HG03103 (cell line): ENCODE measurements at regions not wholly inside any gene's neighbourhood (a gene's known extent, or its start where the extent isn't known, plus 50 kb on each side); places are given as distances from the start of the nearest gene placed in this dataset.

Source experiments
- ATAC-seq: cut with Tn5 transposase; IDR thresholded peaks from one replicate; pipeline ENCODE4 v1.9.1; 2021; ENCODE audit warnings: low read depth; ENCODE audit not compliant: unreplicated experiment

DNA sequence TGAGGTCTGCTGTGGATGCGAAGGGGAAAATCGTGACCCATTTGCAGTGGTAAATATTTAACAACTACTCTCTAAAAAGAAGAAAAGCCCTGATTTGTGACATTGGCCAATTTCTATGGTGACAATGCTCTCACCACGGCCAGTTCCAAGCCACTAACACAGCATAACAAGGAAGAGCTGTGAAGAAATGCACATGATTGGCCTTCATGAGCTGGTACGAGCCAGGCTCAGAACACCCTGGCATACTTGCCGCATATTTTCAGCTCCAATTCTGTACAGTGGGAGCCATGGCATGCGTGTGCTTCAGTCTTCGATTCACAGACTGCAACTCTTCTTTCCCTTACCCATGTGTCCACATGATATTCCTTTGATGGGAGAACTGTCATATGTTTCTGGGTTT is 363.9 kb upstream of the CDH5 start:
- no peak for ATAC-seq

DNA sequence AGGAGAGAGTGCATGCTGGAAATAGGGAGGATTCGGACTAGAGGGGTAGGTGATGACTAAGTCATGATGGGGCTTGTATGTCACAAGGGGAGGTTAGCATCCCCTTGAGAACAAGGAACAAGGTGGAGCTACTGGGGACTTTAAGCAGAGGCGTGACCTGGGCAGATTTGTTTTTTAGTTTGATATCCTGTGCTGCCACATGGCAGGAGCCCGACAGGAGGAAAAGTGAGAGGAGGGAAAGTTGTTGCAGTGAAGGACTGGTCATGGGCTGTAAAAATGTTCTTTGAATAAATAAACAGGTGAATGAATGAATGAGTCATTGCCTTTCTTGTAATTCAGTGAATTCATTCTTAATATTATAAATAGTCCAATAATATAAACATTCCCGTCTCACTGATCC is 365.1 kb upstream of the CDH5 start:
- no peak for ATAC-seq

DNA sequence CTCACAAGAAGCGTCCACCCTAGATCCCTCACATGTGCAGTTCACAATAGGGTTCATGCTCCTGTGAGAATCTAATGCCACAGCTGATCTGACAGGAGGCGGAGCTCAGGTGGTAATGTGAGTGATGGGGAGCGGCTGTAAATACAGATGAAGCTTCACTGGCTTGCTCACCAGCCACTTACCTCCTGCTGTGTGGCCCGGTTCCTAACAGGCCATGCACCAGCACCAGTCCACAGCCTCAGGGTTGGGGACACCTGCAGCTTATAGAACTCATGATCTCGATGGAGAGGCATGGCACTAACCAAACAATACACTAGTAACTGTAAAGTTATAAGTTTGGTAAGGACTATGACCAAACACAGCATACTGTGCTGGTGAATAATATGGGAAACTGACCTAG is 368.0 kb upstream of the CDH5 start:
- no peak for ATAC-seq

DNA sequence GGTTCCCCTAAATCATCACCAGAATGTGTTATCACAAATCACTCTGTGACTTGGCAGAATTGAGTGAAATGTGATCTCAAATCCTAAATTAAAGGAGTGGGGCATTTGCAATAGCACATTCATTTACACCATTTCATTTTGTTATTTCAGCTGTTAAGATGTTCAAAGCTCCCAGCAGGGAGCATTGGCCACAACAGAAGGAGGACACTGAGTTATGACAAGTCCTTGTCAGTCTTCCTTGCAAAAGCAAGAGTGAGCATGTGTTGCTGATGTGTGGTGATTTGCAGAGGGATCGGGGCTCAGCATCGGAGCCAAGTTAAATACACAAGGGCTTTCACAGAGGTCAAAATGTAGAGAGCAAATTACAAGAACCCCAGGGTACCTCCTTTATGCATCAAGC is 372.2 kb upstream of the CDH5 start:
- ATAC-seq: no peak

DNA sequence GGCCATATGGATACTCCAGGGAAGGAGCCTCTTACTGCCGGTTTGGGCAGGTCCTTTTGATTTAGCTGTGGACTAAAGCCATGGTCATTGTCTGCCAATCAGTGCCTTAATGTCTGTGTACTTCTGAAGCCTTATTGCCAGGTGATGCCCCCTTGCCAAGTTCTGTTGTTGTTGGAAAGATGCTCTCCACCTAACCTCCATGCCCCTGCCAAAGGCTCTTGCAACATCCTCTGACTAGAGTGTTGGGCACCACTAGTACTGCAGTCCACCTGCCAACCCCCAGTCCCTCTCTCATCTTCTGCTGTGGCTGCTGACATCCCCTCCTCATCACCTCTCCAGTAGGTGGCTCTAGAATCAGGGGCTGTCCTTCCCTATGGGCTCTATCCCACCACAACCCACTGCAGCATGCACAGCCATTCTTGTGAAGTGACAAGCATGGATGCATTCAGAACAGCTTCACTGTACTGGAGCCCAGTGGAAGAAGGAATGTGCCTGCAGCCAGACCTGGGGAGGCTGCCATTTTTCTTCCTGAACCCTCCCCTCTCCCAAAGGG is 375.3 kb upstream of the CDH5 start:
- no peak for ATAC-seq

DNA sequence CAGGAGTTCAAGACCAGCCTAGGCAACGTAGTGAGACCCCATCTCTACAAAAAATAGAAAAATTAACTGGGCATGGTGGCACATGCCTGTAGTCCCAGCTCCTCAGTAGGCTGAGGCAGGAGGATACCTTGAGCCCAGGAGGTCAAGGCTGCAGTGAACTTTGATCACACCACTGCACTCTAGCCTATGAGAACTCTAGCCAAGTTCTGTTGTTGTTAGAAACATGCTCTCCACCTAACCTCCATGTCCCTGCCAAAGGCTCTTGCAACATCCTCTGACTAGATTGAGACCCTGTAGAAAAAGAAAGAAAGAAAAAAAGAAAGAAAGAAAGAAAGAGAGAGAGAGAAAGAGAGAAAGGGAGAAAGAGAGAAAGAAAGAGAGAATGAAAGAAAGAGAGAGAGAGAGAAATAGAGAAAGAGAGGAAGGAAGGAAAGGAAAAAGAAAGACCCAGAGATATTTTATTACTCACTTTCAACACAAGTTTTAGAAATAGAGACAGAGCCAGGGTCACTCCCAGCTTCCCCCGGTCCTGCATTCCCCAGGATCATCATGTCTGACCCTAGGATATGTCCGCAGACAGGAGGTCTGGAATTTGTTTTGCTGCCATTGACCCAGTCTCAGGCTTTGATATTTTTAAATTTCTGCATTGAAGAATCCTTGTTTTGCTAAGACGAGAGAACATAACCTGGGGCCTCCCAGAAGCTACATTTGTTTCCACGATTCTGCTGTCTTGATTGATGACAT is 376.5 kb upstream of the CDH5 start:
- no peak for ATAC-seq

DNA sequence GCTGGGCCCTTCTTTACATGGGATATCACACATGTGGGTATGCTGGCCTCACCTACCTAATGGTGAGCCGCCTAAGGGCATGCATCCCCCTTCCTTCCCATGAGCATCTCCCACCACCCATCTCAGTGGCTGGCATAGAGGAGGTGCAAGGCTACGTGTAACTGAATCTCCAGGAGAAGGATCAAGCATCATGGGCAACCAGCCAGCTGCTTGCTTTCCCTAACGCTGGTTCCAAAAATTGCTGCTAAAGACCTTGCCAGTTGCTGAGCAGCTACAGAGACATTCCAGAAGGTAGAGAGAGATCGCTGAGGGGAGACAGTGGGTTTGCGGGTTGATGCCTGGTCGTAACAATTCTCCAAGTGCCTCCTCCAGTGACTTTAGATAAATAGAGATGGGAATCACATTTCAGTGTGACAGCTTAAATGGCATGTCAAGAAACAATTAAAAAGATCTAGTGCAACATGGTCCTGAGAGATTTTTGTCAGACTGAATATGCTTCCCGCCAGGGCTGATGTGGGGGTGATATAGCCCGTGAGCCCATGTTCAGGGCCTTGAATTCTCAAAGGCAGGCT is 378.4 kb upstream of the CDH5 start:
- no peak for ATAC-seq

DNA sequence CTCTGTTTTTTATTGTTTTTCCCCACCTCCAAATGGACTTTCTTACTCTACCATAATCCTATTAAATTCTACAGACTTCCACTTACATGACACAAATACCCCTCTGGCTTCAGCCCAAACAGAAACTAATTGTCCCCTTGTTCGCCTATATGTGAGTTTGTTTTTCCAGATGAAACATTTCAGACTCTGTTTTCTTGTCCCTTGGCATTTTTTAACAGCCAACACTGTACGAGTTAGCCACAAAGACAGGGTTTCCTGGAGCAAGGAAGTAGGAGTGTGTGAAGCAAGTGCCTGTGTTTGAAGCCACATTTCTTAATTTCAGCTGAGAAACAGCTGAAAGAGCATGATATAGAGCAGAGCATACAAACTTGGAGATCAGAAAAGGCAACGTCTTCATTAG is 382.2 kb upstream of the CDH5 start:
- no peak for ATAC-seq

DNA sequence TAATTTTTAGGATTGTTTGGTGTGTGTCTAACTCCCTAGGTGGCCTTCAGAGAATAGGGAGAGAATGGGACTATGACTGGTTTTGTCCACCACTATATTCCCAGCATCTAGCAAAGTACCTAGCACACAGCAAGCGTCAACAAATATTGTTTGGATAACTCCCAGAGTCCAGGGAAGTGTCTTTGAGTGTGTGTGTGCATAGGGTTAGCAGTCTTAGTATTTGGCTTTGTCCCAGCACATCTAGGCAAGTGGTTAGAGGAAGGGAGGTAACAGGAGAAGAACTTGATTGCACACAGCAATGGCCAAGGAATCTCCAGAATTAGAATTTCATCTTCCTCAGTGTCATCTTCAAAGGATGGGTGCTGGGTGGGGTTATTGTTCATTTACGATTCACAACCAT is 385.4 kb upstream of the CDH5 start:
- ATAC-seq: no peak

DNA sequence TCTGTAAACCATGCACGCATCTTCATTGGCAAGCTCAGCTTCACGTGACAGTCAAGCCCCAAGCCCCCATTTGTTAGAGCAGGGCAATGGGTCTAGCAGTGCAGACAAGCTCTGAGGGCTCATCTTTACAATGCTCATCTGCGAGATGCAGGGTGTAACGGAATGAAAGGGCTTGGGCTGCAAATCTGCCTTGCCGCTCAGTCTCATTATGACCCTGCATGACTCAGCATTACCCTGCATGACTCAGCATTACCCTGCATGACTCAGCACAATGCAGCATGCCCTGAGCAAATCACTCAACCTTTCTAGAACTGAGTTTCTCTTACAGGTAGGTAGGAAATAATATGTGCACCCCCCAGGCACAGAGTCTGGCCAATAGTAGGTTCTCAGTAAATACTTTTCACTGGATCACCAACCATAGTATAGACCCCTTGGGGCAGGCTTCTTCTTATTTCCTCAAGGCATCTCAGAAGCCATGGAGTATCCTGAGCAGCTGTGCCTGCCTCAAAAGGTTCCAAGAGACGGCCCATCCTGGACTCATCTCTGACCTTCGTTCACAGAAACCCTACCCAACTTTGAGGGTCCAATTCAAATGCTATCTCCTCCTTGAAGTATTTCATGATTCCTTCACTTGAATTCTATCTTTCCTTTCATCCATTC is 391.3 kb upstream of the CDH5 start:
- no peak for ATAC-seq

DNA sequence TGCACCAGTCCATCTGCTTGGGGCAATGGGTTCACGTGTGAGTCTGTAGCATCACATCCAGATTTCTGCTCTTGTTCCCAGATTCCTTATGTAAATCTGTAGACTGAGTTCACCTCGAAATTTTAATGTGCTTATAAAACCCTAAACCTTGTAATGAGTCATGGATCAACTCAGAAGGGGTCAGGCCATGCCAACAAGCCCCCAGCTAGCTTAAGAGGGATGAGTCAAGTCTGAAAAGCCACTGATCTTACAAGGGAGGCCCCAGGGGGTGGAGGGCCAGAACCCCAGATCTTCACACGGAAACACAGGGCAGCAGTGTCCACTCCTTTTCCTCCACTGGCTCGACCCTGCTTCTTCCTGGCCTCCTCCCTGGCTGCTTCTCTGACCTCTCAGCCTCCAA is 399.1 kb upstream of the CDH5 start:
- no peak for ATAC-seq

DNA sequence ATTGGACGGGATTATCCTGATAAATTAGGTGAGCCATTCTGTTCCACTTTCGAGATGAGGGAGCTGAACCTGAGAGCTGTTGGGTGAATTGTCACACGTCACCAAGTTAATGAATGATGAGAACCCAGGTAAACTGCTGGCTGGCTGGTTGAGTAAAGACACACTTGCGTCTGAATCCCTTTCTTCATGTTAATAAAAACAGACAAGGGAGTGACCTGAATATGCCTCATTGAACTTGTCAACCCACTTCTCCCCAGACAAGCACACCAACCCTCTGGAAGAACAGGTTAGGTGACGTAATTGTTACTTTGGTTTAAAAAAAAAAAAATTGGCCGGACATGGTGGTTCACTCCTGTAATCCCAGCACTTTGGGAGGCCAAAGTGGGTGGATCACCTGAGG is 400.9 kb upstream of the CDH5 start:
- ATAC-seq: no peak

DNA sequence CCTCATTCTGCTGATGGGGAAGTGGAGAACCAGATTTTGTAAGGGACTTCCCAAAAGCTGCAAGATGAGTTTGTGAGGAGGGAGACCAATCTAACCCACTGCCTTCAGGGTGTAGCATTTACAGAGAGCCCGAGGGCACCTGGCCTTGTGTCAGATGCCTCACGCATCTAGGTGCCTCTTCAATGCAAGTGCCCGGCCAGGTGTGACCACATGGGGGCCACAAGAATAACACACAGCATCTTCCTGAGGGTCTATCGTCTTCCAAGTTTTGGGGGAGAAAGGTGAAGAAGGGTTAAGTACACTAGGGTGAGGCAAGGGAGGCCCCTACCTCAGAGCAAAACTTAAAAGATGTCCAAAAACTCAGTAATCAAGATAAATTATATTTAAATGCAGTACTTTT is 401.7 kb upstream of the CDH5 start:
- ATAC-seq: no peak

DNA sequence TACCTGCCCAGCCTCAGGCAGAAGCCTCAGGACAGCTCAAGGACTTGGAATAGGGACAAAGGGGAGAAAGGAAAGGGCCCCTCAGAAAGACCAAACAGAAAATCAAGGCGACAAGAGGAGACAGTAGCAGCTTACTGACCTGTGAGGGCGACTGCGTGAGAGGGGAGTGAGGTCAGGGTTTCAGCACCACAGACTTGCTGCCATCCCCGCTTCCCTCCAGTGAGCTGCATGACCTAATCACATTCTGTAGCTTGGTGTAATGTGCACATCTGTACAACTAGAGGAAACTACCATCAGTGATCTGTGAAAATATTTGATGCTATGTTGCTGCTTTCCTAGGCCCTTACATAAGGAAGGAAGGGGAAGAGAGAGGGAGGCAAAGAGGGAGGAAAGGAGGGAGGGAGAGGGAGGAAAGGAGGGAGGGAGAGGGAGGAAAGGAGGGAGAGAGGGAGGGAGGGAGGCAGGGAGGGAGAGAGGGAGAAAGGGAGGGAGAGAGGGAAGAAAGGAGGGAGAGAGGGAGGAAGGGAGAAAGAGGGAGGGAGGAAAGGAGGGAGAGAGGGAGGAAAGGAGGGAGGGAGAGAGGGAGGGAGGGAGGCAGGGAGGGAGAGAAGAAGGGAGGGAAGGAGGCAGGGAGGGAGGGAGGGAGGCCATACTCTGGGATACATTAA is 404.9 kb upstream of the CDH5 start:
- ATAC-seq: no peak

DNA sequence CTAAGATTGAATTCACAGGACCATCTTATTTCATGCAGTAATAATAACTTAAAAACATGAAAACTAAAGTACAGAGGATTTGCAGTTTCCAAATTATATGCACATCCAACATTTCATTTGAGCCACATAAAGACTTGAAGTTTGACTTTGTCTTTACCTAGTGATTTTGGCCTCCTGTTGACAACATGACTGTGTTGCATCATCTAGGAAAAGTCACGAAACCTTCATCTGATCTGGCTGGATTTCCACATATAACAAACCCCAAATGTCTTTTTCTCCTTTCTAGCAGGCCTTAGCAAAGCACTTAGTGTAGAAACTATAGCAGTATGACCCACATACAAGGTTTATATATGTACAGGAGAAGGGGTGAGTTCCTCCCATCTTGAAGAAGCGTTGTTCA is 406.5 kb upstream of the CDH5 start:
- no peak for ATAC-seq

DNA sequence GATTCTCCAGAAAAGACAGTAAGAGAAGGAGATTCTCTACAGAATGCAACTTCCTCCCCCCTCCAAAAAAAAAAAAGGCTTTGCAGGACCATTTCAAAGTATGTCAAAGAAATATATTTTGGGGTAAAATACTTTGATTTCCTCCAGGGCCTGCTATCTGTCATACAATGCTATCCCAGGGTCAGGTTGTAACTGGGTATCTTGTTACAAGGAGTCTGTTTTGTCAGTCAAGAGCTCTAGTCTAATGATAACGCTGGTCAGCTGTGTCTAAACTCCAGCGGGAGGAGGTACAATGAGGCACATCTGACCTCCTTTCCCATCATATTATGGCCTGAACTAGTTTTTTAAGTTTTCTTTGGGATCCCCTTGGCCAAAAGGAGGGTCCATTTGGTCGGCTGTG is 408.4 kb upstream of the CDH5 start:
- ATAC-seq: no peak

DNA sequence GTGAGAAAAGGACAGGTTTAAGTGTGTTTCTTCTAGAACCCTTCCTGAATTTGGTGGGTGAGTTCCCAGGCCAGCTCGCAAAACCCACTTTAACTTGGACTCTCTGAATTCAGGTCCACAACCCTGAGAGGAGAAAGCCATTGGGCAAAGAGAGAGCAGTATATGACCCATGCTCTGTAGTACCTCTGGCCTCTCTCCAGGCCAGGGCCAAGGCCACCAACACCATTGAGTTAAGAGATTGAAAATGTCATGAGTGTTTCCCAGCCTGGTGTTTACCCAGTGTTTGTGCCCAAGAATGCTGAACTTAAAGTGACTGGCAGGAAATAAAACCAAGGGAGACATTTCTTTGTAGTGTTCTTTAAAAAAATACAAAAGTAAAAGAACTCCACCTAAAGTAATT is 410.4 kb upstream of the CDH5 start:
- ATAC-seq: no peak

DNA sequence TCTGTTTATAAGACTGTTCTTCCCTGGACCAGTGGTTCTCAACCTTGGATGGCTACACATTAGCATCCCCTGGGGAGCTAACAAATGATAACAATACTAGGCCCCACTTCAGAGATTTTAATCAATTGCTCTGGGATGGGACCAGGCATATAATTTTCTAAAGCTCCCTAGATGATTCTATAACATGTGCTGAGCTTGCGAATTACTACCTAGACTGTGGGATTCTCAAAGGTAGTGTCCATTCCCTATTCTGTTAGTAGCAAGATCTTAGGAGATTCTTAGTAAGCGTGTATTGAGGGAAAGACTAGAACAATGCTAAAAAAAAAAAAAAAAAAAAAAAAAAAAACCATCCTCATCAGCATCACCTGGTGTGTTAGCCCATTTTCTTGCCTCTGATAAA is 412.0 kb upstream of the CDH5 start:
- no peak for ATAC-seq

DNA sequence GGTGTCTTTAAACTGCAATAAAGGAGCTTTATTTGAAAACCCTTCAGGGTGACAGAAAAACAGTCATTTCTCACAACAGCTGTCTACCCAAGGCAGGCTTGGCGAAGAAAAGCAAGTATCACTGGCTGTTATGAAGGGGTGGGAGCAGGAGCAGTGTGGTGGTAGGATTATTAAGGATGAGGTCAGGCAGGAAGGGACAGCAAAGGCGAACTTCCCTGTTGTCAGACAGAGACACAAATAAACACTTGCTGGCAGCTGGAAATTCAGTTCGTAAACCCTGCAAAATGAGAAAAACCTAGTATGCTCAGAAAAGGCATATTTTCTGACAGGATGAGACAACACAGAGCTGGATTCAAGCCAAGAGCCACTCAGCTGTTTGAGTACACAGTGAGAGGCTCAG is 416.3 kb upstream of the CDH5 start:
- ATAC-seq: no peak

DNA sequence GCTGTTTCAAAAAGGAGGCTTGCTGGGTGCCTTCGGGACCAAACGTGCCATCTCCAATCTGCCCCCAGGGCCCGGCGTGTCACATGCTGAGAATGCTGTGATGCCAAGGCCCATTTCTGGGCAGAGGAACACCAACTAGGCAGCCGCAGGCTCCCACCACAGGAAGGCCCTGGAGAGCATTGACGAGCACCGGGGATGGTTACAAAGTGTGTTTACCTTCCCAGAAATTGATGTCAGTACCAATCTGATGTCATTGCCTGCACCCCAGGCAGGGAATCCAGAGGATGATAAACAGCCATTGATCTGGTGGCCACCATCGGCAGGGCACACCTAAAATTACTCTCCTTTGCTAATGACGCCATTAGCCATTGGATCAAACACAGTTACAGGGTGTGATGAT is 418.1 kb upstream of the CDH5 start:
- ATAC-seq: no peak

DNA sequence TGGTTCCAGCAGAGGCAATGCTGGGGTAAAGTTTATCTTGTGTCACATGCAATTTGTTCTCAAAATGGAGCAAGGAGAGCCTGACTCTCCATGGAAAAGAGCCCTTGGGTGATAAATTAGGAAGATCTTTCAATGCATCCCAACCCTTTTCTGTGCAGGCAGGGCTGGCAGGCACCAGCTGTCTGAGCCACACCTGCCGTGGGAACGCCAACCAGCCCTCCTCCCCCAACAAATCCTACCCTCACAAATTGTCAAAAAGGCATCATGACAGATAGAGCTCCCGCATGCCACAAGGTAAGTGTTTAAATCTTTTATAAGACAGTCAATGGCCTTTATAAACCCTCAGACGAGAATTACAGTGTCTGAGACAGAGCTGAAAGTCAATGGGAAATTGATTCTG is 418.5 kb upstream of the CDH5 start:
- ATAC-seq: no peak
